ENCODE measurements at regions not wholly inside any gene's neighbourhood (a gene's known extent, or its start where the extent isn't known, plus 50 kb on each side); places are given as distances from the start of the nearest gene placed in this dataset.

DNA sequence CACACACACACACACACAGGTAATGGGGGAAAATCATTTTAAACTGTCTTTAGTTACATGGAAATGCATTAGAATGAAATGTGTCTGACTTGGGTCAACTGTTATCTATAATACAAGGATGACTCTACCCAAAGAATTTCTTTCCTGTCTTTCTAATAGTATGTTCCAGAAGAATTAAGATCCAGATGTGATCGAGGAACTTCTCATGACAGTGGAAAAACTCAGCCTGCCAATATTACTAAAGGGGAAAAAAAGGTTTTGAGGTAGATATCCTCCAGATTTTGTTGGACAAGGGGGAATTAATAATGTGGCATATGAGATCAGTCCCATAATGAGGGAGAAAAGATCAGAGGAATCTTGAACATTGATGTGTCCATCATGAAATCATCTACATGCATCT, 190.6 kb upstream of the MAP3K1 start:
- Histone ChIP-seq H3K36me3 (no peaks in the 10 kb centered on the region), H3K27me3 (no peaks in the 10 kb centered on the region), H3K9me3 (no peaks in the 10 kb centered on the region), H3K27ac (no peak overlapping the region), H3K4me3 (no peak overlapping the region), H3K4me1 (no peaks in the 10 kb centered on the region)
- no peak for ATAC-seq
- TF ChIP-seq, protein P1, sequence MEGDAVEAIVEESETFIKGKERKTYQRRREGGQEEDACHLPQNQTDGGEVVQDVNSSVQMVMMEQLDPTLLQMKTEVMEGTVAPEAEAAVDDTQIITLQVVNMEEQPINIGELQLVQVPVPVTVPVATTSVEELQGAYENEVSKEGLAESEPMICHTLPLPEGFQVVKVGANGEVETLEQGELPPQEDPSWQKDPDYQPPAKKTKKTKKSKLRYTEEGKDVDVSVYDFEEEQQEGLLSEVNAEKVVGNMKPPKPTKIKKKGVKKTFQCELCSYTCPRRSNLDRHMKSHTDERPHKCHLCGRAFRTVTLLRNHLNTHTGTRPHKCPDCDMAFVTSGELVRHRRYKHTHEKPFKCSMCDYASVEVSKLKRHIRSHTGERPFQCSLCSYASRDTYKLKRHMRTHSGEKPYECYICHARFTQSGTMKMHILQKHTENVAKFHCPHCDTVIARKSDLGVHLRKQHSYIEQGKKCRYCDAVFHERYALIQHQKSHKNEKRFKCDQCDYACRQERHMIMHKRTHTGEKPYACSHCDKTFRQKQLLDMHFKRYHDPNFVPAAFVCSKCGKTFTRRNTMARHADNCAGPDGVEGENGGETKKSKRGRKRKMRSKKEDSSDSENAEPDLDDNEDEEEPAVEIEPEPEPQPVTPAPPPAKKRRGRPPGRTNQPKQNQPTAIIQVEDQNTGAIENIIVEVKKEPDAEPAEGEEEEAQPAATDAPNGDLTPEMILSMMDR (IDR thresholded peaks at IDR 0.05) = no peak
- no peak for DNase-seq
- 83 to 92% methylated on average over 1 of the region's 1 CpG for WGBS, 2 donors
- no peak for FAIRE-seq
- intact Hi-C loops (cut with DNase I) = no loop called here

DNA sequence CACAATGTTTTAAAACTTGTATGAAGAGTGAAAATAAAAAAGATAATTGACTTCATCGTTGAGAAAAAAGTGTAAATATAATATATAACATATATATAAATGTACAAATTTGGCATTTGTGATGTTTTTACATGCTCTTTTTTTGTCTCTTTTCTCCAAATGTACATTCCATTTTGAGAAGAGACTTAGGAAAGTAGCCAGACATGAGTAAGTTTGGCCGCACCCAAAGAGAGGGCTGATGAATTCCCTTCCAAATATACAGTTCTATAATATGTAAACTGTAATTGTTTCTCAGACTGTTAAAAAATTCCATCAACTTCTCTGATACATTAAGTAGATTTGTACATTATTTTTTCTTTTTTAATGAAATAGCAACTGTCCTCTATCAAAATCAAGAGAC, 193.2 kb upstream of the MAP3K1 start:
- no peak for FAIRE-seq

DNA sequence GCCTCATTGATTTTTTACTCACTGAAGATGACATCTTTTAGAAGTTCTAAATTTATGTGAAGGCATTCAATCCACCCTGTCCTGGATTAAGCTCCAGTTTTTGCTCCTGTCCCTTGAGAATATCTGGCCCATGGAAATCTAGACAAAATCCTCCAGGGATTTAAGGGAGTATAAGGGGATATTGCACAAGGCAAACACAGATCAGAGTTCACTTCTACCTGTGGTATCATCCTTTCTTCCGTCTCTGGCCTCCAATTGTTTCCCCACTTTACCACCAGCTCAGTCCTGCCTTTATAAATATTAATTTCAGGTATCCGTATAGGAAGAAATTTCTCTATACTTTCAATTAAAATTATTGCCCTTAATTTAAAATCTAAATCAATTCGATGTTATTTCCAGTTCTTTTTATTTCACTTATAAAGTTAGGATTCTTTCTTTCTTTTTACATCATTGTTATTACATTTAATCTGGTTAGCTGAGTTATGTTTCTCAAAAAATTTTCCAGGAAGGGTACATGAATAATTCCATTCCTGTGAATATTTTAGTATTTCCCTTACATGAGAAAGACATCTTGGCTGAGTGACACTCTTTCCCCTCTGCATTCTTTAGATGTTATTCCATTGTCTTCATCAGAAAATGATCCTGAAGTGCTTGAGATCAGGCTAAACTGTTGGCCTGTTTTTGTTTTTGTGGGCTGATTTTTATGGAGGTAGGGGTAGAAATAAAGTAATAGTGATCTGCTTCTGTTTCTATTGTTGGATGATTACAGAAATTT, 194.3 kb upstream of the MAP3K1 start:
- intact Hi-C loops (cut with DNase I) = no loop called here
- ATAC-seq = no peak
- H3K9me3 ChIP-seq = no peaks in the 10 kb centered on the region
- no peak for DNase-seq
- no peaks in the 10 kb centered on the region for H3K36me3 ChIP-seq
- H3K27me3 ChIP-seq = no peaks in the 10 kb centered on the region
- TF ChIP-seq, protein P1 (IDR thresholded peaks at IDR 0.05) = no peak
- H3K4me3 ChIP-seq = no peak overlapping the region
- WGBS, 2 donors = 90 to 93% methylated on average over 3 of the region's 3 CpGs
- FAIRE-seq = no peak
- no peak overlapping the region for H3K27ac ChIP-seq
- H3K4me1 ChIP-seq = no peaks in the 10 kb centered on the region

More for the DNA sequence above, 193.2 kb upstream of the MAP3K1 start:
- TF ChIP-seq, protein P1 (IDR thresholded peaks at IDR 0.05) = no peak
- ATAC-seq (no peak), DNase-seq (no peak)
- 88 to 94% methylated on average over 2 of the region's 2 CpGs for WGBS, 2 donors
- Histone ChIP-seq H3K36me3 (no peaks in the 10 kb centered on the region), H3K4me1 (no peaks in the 10 kb centered on the region), H3K27me3 (no peaks in the 10 kb centered on the region), H3K27ac (no peak overlapping the region), H3K4me3 (no peak overlapping the region), H3K9me3 (no peaks in the 10 kb centered on the region)
- intact Hi-C loops (cut with DNase I) = no loop called here

DNA sequence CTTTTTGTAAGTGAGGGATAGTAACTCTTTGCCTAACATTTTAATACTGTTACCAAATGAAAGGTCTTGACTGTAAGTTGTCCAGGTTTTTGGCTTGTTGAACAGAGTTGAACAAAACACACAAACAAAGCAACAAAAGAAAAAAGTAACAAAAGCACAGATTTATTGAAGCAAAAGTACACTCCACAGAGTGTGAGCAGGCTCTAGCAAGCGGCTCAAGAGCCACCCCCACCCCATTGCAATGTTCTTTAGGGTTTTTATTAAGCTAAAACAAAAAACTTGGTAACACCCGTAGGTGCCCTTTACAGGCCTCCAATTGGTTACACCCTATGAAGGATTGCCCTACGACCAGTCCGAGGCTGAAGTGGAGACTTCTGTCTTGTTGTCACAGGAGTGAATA, 197.4 kb upstream of the MAP3K1 start:
- TF ChIP-seq, protein P1 (IDR thresholded peaks at IDR 0.05) = no peak
- Histone ChIP-seq H3K36me3 (no peaks in the 10 kb centered on the region), H3K9me3 (no peaks in the 10 kb centered on the region), H3K4me3 (no peak overlapping the region), H3K4me1 (peaks cover 0 to 9% (median 8%) of the 10 kb centered on the region in 3 donors), H3K27me3 (no peaks in the 10 kb centered on the region), H3K27ac (no peak overlapping the region)
- WGBS, 2 donors = 94 to 96% methylated on average over 4 of the region's 4 CpGs
- intact Hi-C loops (cut with DNase I) = no loop called here
- no peak for DNase-seq
- no peak for ATAC-seq
- FAIRE-seq = no peak

DNA sequence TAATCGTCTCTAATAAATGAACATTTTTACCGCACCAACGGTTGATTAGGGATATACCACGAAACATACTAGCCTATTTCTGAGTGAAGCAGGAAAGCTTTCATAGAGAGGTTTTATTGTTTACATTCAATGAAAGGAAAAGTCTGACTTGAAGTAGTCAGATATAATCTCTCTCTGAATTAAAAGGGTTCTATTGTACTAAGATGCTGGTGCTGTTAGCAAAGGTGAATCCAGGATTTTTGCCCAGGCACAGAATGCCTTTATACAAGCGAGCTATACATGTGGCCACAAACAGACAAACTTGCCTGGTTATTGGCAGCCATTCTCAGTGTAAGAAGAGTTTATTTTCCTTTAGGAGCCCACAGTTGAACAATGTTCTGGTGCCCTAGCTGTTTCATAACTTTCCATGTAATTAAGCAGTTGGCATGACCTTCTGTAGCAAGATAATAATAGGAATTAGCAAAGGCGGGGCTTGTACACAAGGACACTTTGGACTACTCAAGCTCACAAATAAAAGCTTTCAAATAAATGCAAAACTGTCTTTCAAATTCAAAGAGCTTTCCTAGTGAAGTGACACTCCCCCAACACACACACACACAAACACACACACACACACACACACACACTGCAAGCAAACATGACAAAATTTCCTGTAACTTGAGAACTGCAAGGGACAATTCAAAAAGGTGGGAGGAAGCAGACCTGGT, 198.7 kb upstream of the MAP3K1 start:
- TF ChIP-seq, protein P1 (IDR thresholded peaks at IDR 0.05) = no peak
- no peak for FAIRE-seq

More for the DNA sequence above, 198.7 kb upstream of the MAP3K1 start:
- Histone ChIP-seq H3K4me3 (no peak overlapping the region), H3K27ac (peak overlapping the region in 2 of 4 donors; percentile 21 to 26), H3K27me3 (no peaks in the 10 kb centered on the region), H3K9me3 (no peaks in the 10 kb centered on the region), H3K36me3 (no peaks in the 10 kb centered on the region), H3K4me1 (peaks cover 0 to 9% (median 8%) of the 10 kb centered on the region in 3 donors)
- intact Hi-C loops (cut with DNase I) = no loop called here
- ATAC-seq (peak in 1 of 4 donors; percentile 49), DNase-seq (no peak)
- 78 to 86% methylated on average over 6 of the region's 6 CpGs for WGBS, 2 donors
